Upper lobe of left lung (tissue), 6 donors: ENCODE measurements at regions not wholly inside any gene's neighbourhood (a gene's known extent, or its start where the extent isn't known, plus 50 kb on each side); places are given as distances from the start of the nearest gene placed in this dataset.

Experiments used
- ATAC-seq, 2 donors: fragments of 200-7000 bp; cut with Tn5 transposase; one replicate each; pipeline ENCODE4 v1.9.1; 2022; ENCODE audit warnings: mild to moderate bottlenecking in 2 of 2, moderate library complexity in 2 of 2; ENCODE audit not compliant: low FRiP score in 2 of 2
- DNase-seq, 2 donors: peaks; one replicate each; pipeline ENCODE4 v3.0.0-alpha.2; 2019 to 2020
- H3K27ac ChIP-seq, 4 donors: fragments of 200-600 bp; sonication (generic); one replicate each; pipeline ENCODE4 v1.5.1; 2016 to 2019
- H3K27me3 ChIP-seq, 4 donors: fragments of 200-600 bp; sonication (generic); one replicate each; pipeline ENCODE4 v1.5.1; 2017 to 2019
- H3K36me3 ChIP-seq, 4 donors: fragments of 200-600 bp; sonication (generic); one replicate each; pipeline ENCODE4 v1.5.1; 2016 to 2019
- H3K4me1 ChIP-seq, 4 donors: fragments of 200-600 bp; sonication (generic); one replicate each; pipeline ENCODE4 v1.5.1; 2018 to 2019
- H3K4me3 ChIP-seq, 4 donors: fragments of 200-600 bp; sonication (generic); one replicate each; pipeline ENCODE4 v1.5.1; 2017 to 2019; ENCODE audit warnings: mild to moderate bottlenecking in 2 of 4, moderate library complexity in 1 of 4
- H3K9me3 ChIP-seq, 4 donors: fragments of 200-600 bp; sonication (generic); one replicate each; pipeline ENCODE4 v1.5.1; 2018 to 2019
- EP300 ChIP-seq, 4 donors: sonication (generic); formaldehyde crosslinking; IDR thresholded peaks; one replicate each; pipeline ENCODE4 v1.5.1; 2017; ENCODE audit warnings: antibody characterized with exemption in 4 of 4, control low read depth in 2 of 4
- POLR2A ChIP-seq, 4 donors: fragments of 450-650 bp; IDR thresholded peaks; one replicate each; pipeline ENCODE4 v1.5.1; 2016 to 2017; ENCODE audit warnings: antibody characterized with exemption in 4 of 4, mild to moderate bottlenecking in 2 of 4
- POLR2AphosphoS5 ChIP-seq, 2 donors: sonication (generic); formaldehyde crosslinking; IDR thresholded peaks; one replicate each; pipeline ENCODE4 v1.5.1; 2017; ENCODE audit warnings: antibody characterized with exemption in 2 of 2
- WGBS, 2 donors: methylation state at CpG; one replicate each; pipeline ENCODE4 v1.1.5; 2017 to 2018; 5-methylcytosine and 5-hydroxymethylcytosine counted together
- TF ChIP-seq, protein P1 (sequence below), 6 experiments: fragments of 450-650 bp in 4 of 6; fragments of 200-600 bp in 2 of 6; sonication (generic) in 2 of 6; IDR thresholded peaks; one replicate each; pipeline ENCODE4 v1.5.1; 2016 to 2019; ENCODE audit warnings: antibody characterized with exemption in 6 of 6
- donor health status: DM: no; HTN: no; CAD: no; lungs with moderate emphysema.
- donor health status: DM: no; HTN: yes; CAD: no; lungs with severe emphysema.

DNA sequence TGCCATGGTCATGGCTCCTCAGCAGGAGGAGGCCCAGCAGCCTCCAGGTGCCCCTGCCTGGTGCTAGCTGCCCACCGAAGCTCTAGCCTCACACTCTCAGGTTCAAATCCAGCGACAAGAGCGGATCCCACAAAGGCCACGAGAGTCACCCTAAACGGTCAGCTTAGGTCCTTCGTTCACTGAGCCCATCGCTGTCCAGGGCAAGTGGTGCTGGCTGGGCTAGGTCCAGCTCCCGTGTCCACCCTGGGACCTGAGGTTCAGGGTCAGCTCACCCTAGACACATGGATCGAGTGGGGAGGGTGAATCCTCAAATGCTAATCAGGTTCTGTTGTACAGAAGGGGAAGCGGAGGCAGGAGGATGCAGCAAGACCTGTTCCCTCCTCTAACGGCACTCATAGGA is 171.9 kb upstream of the SULF2 start:
- no peak overlapping the region for H3K27ac ChIP-seq
- WGBS, 2 donors, result 93 to 96% methylated on average over 11 of the region's 11 CpGs
- H3K4me1 ChIP-seq, result no peaks in the 10 kb centered on the region
- H3K36me3 ChIP-seq, result no peaks in the 10 kb centered on the region
- H3K27me3 ChIP-seq, result no peaks in the 10 kb centered on the region
- TF ChIP-seq POLR2A (IDR thresholded peaks at IDR 0.05) (no peak), EP300 (IDR thresholded peaks at IDR 0.05) (no peak), POLR2AphosphoS5 (IDR thresholded peaks at IDR 0.05) (no peak)
- TF ChIP-seq, protein P1, sequence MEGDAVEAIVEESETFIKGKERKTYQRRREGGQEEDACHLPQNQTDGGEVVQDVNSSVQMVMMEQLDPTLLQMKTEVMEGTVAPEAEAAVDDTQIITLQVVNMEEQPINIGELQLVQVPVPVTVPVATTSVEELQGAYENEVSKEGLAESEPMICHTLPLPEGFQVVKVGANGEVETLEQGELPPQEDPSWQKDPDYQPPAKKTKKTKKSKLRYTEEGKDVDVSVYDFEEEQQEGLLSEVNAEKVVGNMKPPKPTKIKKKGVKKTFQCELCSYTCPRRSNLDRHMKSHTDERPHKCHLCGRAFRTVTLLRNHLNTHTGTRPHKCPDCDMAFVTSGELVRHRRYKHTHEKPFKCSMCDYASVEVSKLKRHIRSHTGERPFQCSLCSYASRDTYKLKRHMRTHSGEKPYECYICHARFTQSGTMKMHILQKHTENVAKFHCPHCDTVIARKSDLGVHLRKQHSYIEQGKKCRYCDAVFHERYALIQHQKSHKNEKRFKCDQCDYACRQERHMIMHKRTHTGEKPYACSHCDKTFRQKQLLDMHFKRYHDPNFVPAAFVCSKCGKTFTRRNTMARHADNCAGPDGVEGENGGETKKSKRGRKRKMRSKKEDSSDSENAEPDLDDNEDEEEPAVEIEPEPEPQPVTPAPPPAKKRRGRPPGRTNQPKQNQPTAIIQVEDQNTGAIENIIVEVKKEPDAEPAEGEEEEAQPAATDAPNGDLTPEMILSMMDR (IDR thresholded peaks at IDR 0.05), result no peak
- no peak for ATAC-seq
- no peak for DNase-seq
- no peak overlapping the region for H3K4me3 ChIP-seq
- no peaks in the 10 kb centered on the region for H3K9me3 ChIP-seq

DNA sequence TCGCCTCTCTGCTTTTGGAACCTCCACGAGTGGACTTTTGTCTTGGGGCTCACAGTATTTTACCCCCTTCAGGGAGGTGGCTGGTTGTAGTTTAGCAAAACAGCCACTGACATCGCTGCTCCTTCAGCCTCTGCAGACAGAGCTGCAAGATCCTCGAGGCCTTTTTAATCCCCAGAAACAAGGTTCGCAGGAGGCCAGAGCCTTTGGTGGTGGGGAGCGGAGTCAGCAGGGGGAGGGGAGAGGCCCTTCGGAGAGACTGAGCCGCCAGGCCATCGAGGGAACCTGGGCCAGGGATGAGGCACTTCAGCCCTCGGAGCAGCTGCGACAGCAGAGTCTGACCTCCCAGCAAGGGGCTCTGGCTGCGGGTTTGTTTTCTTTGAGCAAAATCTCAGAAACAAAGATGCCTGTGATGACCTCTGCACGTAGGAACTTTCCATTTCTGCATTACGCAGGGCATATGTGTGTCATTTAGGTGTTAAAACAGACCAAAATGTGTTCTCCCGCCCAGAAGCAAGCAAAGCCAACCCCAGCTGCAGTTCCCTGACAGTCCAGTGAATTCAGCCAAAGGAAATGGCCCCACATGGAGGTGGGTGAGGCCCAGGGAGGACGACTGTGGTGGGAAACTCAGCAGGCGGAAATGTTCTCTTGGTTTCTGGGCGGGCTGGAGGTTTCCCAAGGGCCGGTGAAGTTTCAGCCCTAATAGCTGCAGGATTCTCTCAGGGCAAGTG is 171.2 kb upstream of the SULF2 start:
- H3K36me3 ChIP-seq, result no peaks in the 10 kb centered on the region
- H3K4me3 ChIP-seq, result no peak overlapping the region
- no peaks in the 10 kb centered on the region for H3K9me3 ChIP-seq
- no peaks in the 10 kb centered on the region for H3K4me1 ChIP-seq
- WGBS, 2 donors, result 79 to 83% methylated on average over 19 of the region's 19 CpGs
- no peak overlapping the region for H3K27ac ChIP-seq
- DNase-seq (no peak), ATAC-seq (no peak)
- no peak for TF ChIP-seq EP300 (IDR thresholded peaks at IDR 0.05)
- TF ChIP-seq POLR2A (IDR thresholded peaks at IDR 0.05), result no peak
- TF ChIP-seq, protein P1 (IDR thresholded peaks at IDR 0.05), result no peak
- no peak for TF ChIP-seq POLR2AphosphoS5 (IDR thresholded peaks at IDR 0.05)
- no peaks in the 10 kb centered on the region for H3K27me3 ChIP-seq

DNA sequence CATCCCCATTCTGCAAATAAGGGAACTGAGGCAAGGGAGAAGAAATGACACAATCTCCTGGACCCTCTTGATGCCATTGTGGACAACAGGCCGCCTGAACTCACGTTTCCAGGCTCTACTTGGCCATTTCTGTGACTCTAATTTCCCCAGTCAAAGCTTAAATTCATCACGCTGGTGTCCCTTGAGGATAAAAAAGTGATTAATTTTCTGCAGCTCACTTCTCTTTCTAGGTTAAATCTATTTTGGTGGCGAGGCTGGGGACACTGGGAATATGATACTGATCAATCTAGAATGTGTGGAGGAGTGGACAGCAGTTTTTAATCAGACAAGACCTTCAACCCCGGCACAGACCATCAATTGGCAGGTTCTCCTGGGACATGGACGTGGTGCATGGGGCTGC is 168.2 kb upstream of the SULF2 start:
- ATAC-seq (no peak), DNase-seq (no peak)
- H3K4me3 ChIP-seq, result no peak overlapping the region
- 71 to 76% methylated on average over 6 of the region's 6 CpGs for WGBS, 2 donors
- H3K9me3 ChIP-seq, result no peaks in the 10 kb centered on the region
- no peaks in the 10 kb centered on the region for H3K36me3 ChIP-seq
- no peak overlapping the region for H3K27ac ChIP-seq
- no peaks in the 10 kb centered on the region for H3K4me1 ChIP-seq
- H3K27me3 ChIP-seq, result no peaks in the 10 kb centered on the region
- no peak for TF ChIP-seq POLR2A (IDR thresholded peaks at IDR 0.05)
- no peak for TF ChIP-seq POLR2AphosphoS5 (IDR thresholded peaks at IDR 0.05)
- no peak for TF ChIP-seq EP300 (IDR thresholded peaks at IDR 0.05)
- TF ChIP-seq, protein P1 (IDR thresholded peaks at IDR 0.05), result no peak

DNA sequence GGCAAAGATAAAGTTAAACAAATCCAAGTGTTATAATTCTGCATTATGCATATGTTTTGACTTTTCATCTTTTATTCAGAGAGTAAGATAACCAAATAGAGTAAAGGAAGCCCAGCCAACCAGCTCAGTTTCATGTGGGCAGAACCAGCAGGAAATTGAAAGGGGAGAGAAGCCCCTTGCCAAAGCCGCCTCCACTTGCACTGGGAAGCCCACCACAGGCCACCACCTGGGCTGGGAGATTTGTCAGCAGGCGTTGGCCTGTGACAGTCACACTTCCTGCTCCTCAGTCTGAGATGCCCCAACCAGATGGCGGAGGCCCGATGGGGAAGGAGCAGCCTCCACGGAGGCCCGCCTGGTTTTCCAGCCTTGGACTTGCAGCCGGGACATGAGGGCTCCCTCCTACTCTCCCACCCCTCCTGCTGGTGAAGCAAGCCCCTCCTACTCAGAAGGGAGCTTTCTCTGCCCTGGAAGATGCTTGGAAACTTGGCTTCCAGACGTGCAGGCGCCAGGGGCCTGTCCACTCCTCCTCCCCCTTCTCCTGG is 166.8 kb upstream of the SULF2 start:
- Histone ChIP-seq H3K9me3 (no peaks in the 10 kb centered on the region), H3K4me3 (no peak overlapping the region), H3K27me3 (no peaks in the 10 kb centered on the region), H3K4me1 (no peaks in the 10 kb centered on the region), H3K36me3 (no peaks in the 10 kb centered on the region), H3K27ac (no peak overlapping the region)
- no peak for TF ChIP-seq POLR2AphosphoS5 (IDR thresholded peaks at IDR 0.05)
- no peak for TF ChIP-seq POLR2A (IDR thresholded peaks at IDR 0.05)
- TF ChIP-seq, protein P1 (IDR thresholded peaks at IDR 0.05), result no peak
- TF ChIP-seq EP300 (IDR thresholded peaks at IDR 0.05), result no peak
- WGBS, 2 donors, result 84 to 89% methylated on average over 7 to 9 of the region's 9 CpGs
- no peak for DNase-seq
- no peak for ATAC-seq

DNA sequence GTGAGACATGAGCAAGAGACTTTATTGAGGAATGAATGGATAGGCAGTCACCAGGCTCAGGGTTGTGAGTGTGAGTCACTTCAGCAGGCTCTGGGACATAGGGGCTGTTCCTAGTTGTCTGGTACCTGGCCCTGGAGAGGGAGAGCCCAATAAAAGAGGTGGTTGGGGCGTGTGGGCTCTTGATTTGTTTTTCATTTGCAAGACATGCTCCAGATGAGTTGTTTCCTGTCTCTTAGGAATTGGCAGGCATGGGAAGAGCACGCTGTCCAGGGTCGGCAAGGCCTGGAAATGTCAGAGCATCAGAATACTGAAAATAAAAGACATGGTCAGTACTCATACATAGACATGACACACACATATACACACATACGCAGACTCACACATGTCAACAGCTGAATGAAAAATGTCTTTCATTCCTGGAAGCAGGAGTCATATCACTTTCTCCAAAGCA is 166.3 kb upstream of the SULF2 start:
- TF ChIP-seq POLR2A (IDR thresholded peaks at IDR 0.05) (no peak), EP300 (IDR thresholded peaks at IDR 0.05) (no peak), POLR2AphosphoS5 (IDR thresholded peaks at IDR 0.05) (no peak)
- TF ChIP-seq, protein P1 (IDR thresholded peaks at IDR 0.05), result no peak
- DNase-seq (no peak), ATAC-seq (no peak)
- Histone ChIP-seq H3K4me3 (no peak overlapping the region), H3K4me1 (no peaks in the 10 kb centered on the region), H3K36me3 (no peaks in the 10 kb centered on the region), H3K9me3 (no peaks in the 10 kb centered on the region), H3K27me3 (no peaks in the 10 kb centered on the region), H3K27ac (no peak overlapping the region)
- 42 to 47% methylated on average over 4 of the region's 4 CpGs for WGBS, 2 donors
